ENCODE measurements at regions not wholly inside any gene's neighbourhood (a gene's known extent, or its start where the extent isn't known, plus 50 kb on each side); places are given as distances from the start of the nearest gene placed in this dataset.

DNA sequence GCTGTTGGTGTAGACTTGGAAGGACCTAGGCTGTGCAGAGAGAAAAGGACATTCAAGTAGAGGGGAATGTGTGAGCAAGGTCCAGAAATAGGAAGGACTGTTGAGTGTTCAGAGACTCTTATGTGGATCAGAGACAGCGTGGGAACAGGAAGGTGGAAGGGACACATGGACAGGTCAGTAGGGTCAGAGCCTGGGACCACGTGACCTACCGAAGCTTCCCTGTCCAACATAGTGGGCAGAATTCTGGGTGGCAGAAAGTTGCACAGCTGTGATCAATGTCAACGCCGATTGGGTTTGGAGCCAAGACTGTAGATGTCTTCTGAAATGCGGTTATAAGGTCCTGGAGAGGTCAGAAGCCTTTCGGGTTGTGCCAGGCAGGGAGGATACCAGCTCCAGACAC lies 195.9 kb upstream of the MKI67 start:
- Histone ChIP-seq H3K27me3 (ENCODE audit: insufficient read depth, poor library complexity, severe bottlenecking) (no peaks in the 10 kb centered on the region), H3K9me3 (ENCODE audit: severe bottlenecking) (no peaks in the 10 kb centered on the region), H3K4me3 (ENCODE audit: severe bottlenecking) (no peak overlapping the region), H3K36me3 (ENCODE audit: low read depth) (no peaks in the 10 kb centered on the region), H3K27ac (ENCODE audit: poor library complexity, severe bottlenecking) (no peak overlapping the region), H3K4me1 (ENCODE audit: insufficient read depth, poor library complexity, severe bottlenecking) (no peaks in the 10 kb centered on the region)
- ATAC-seq (ENCODE audit: low read depth), result no peak
- TF ChIP-seq, protein P1, sequence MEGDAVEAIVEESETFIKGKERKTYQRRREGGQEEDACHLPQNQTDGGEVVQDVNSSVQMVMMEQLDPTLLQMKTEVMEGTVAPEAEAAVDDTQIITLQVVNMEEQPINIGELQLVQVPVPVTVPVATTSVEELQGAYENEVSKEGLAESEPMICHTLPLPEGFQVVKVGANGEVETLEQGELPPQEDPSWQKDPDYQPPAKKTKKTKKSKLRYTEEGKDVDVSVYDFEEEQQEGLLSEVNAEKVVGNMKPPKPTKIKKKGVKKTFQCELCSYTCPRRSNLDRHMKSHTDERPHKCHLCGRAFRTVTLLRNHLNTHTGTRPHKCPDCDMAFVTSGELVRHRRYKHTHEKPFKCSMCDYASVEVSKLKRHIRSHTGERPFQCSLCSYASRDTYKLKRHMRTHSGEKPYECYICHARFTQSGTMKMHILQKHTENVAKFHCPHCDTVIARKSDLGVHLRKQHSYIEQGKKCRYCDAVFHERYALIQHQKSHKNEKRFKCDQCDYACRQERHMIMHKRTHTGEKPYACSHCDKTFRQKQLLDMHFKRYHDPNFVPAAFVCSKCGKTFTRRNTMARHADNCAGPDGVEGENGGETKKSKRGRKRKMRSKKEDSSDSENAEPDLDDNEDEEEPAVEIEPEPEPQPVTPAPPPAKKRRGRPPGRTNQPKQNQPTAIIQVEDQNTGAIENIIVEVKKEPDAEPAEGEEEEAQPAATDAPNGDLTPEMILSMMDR (IDR thresholded peaks at IDR 0.05; ENCODE audit: poor library complexity, severe bottlenecking), result no peak
- no peak for DNase-seq (ENCODE audit: low spot score)

DNA sequence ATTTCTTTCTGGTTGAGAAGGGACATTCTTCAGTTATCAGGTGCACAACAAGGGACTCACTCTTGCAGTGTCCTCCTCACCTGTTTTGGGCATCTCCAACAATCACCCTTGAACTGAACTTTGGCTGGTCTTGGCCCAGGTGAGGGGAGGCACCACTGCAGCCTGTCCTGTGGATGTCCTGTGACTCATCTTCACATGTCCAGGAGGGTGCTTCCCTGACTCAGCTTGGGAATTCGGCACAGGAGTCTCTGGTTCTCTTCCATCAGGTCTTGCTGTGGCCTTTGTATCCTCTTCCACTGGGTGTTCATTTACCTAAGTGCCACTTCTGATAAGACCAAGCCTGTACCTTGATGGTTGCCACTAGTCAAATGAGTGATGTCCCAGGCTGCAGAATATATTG lies 196.7 kb upstream of the MKI67 start:
- no peaks in the 10 kb centered on the region for H3K36me3 ChIP-seq (ENCODE audit: low read depth)
- TF ChIP-seq, protein P1 (IDR thresholded peaks at IDR 0.05; ENCODE audit: poor library complexity, severe bottlenecking), result no peak
- no peak overlapping the region for H3K4me3 ChIP-seq (ENCODE audit: severe bottlenecking)
- no peak overlapping the region for H3K27ac ChIP-seq (ENCODE audit: poor library complexity, severe bottlenecking)
- H3K4me1 ChIP-seq (ENCODE audit: insufficient read depth, poor library complexity, severe bottlenecking), result no peaks in the 10 kb centered on the region
- ATAC-seq (ENCODE audit: low read depth), result no peak
- DNase-seq (ENCODE audit: low spot score), result no peak
- no peaks in the 10 kb centered on the region for H3K9me3 ChIP-seq (ENCODE audit: severe bottlenecking)
- no peaks in the 10 kb centered on the region for H3K27me3 ChIP-seq (ENCODE audit: insufficient read depth, poor library complexity, severe bottlenecking)

DNA sequence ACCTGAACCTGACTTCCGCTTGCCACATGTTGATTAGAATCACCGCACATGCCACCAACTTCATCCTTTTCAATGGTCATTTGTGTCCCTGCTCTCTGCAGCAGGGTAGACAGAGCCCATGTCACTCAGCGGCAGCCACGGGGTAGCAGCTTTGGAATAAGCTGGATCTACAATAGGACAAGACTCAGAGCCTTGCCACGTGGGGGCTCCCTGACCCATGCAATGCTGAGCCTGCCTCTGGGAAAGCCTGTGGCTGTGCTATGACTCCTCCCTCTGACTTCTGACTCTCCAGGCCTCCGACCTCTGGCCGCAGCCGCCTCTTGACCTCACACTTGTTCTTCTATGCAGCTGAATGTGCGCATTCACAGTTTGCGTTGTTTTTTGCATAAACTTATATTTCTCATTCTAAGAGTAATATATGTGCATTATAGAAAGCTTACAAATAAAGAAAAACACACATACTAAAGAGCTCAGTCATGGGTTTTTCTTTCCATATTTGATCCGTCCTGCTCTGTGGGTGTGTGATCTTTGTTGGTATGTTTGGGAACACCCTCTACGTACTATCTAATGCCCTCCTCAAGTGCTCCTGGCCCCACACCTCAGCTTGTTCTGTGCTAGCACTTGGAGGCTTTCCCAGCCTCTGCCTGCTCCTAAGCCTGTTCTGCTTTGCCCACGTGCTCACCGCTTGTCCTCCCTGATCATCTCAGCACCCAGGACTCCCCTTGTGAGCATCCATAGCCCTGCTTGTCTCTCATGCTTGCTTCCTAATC lies 198.0 kb upstream of the MKI67 start:
- H3K27me3 ChIP-seq (ENCODE audit: insufficient read depth, poor library complexity, severe bottlenecking), result no peaks in the 10 kb centered on the region
- no peak overlapping the region for H3K4me3 ChIP-seq (ENCODE audit: severe bottlenecking)
- DNase-seq (ENCODE audit: low spot score), result no peak
- ATAC-seq (ENCODE audit: low read depth), result peak; percentile 57; the same call in 1 of the 3 replicates
- H3K36me3 ChIP-seq (ENCODE audit: low read depth), result no peaks in the 10 kb centered on the region
- no peaks in the 10 kb centered on the region for H3K9me3 ChIP-seq (ENCODE audit: severe bottlenecking)
- H3K4me1 ChIP-seq (ENCODE audit: insufficient read depth, poor library complexity, severe bottlenecking), result no peaks in the 10 kb centered on the region
- no peak overlapping the region for H3K27ac ChIP-seq (ENCODE audit: poor library complexity, severe bottlenecking)
- TF ChIP-seq, protein P1 (IDR thresholded peaks at IDR 0.05; ENCODE audit: poor library complexity, severe bottlenecking), result no peak

DNA sequence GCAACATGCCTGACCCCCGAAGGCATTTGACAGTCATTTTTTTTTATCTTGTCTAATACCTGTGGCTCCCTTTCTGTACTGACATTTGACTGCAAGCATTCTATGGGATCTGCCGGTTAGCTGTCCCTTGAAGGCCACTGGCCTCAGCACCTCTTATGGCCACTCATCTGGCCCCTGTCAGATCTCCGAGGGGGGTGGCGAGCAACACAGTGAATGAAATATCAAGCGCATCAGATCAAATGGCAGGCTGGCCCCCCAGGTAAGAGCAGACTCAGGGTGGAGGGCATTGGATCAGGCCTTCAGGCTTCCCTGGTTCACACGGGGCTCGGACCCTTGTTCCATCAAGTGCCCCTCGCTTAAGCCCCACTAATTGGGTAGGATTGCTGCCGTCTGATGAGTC lies 199.6 kb upstream of the MKI67 start:
- Histone ChIP-seq H3K4me1 (ENCODE audit: insufficient read depth, poor library complexity, severe bottlenecking) (no peaks in the 10 kb centered on the region), H3K4me3 (ENCODE audit: severe bottlenecking) (no peak overlapping the region), H3K9me3 (ENCODE audit: severe bottlenecking) (no peaks in the 10 kb centered on the region), H3K27ac (ENCODE audit: poor library complexity, severe bottlenecking) (no peak overlapping the region), H3K27me3 (ENCODE audit: insufficient read depth, poor library complexity, severe bottlenecking) (no peaks in the 10 kb centered on the region), H3K36me3 (ENCODE audit: low read depth) (no peaks in the 10 kb centered on the region)
- no peak for DNase-seq (ENCODE audit: low spot score)
- no peak for ATAC-seq (ENCODE audit: low read depth)
- TF ChIP-seq, protein P1 (IDR thresholded peaks at IDR 0.05; ENCODE audit: poor library complexity, severe bottlenecking), result no peak

DNA sequence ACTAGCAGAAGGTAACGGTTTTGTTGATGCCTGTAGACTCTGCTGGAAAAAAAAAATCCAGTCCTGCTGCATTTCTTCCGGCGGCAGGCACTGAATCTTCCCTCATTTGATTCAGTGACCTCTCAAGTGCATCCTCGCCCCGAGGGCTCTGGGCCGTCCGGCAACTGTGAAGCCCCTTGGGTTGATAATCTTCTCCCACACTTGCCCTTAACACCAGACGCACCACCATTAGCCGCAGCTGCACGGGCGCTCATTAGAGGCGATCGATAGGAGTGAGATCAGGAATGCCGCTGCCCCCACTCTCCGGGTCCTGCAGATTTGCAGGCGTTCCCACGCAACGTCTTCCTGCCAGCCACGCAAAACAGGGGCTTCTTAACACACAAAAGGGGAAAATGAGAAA lies 200.0 kb upstream of the MKI67 start:
- no peak for ATAC-seq (ENCODE audit: low read depth)
- no peak for DNase-seq (ENCODE audit: low spot score)
- Histone ChIP-seq H3K9me3 (ENCODE audit: severe bottlenecking) (no peaks in the 10 kb centered on the region), H3K4me1 (ENCODE audit: insufficient read depth, poor library complexity, severe bottlenecking) (no peaks in the 10 kb centered on the region), H3K4me3 (ENCODE audit: severe bottlenecking) (no peak overlapping the region), H3K27me3 (ENCODE audit: insufficient read depth, poor library complexity, severe bottlenecking) (no peaks in the 10 kb centered on the region), H3K27ac (ENCODE audit: poor library complexity, severe bottlenecking) (no peak overlapping the region), H3K36me3 (ENCODE audit: low read depth) (no peaks in the 10 kb centered on the region)
- TF ChIP-seq, protein P1 (IDR thresholded peaks at IDR 0.05; ENCODE audit: poor library complexity, severe bottlenecking), result no peak

Data from RWPE2 (cell line).